Umbilical cord (tissue), 1 donor: ENCODE measurements at regions not wholly inside any gene's neighbourhood (a gene's known extent, or its start where the extent isn't known, plus 50 kb on each side); places are given as distances from the start of the nearest gene placed in this dataset.

Experiments used
- DNase-seq: peaks from one replicate; pipeline ENCODE4 v3.0.0-alpha.2; 2015; ENCODE audit warnings: low spot score

DNA sequence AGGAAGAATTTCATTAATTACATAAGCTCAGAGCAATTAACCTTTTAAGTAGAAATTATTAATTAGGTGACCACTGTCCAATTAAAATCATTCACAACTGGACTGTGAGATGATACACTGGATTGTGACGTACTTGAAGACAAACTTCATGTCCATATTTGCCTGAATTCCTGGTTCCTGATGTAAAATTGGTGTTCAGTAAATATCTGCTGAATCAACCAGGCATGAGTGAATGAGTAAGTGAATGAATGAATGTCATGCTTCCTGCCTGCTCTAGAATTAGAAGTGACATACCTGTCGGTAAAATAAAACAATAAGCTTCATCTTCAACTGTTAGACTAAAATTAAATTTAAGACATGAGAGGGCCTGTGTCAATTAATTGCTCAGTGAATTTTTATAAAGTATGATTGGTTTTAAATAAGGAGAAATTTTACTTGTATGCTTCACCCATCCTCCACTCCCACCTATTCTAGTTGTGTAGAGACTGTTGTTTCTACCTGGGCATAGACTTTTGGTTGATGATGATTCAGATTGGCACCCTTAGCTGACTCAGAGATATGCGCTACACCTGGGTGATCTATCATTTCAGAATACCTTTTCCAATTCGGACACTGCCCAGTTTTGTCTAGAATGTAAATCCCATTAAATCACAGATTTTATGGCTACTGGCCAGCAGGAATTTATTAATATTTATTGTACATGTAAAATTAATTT, 56.9 kb upstream of the PTGS2 start:
- DNase-seq, result no peak

DNA sequence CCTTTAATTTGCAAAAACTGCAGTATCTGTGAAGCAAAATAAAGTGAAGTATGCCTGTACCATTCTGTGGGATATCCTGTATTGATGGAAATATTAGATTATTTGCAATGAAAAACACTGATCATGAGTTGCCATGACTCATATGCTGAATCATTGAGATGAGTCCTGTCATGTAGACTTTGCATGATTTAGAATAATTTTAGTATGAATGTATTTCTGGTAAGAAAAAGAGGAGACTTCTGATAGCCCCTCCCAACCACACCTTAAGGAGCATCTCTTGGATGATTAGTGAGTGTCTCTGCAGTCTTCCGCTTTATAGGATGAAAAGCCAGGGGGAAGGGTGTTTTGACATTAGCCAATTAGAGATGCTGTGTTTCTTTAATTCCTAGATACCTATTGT, 55.2 kb upstream of the PTGS2 start:
- DNase-seq, result no peak

DNA sequence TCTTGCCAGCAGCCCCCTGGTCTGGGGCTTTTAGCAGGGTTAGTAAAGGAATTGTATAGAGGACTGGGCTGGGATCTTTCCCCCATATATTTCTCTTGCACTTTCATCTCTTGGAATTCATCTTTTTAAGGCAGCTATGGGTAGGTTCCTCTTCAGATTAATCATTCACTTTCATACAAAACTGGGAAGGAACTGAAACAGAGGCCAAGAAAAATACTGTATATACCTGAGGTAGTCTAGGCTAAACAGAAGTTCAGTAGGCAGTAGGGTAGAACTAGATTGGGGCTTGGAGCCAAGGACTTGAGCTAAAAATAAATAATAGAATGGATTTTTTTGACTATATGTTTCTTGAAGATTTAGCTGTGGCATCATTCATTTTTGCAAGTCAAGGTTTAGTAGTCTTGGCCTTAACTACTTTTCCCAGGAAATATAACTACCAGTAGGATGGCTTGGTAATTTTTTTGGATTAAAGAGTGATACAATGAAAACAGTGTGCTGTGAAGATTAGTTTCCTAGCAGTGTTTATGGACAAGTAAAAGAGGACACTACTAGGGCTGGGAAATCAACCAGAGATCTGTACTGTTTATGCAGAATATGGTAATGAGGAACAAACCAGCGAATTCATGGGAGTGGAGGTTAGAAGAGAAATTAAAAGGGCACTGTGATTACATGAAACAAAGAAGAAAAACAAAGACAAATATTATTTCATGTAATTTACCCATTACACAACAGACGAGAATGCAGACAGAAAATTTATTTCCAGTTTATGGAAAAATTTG, 50.9 kb upstream of the PTGS2 start:
- DNase-seq, result no peak
